Spleen (tissue), 7 donors: ENCODE measurements at regions not wholly inside any gene's neighbourhood (a gene's known extent, or its start where the extent isn't known, plus 50 kb on each side); places are given as distances from the start of the nearest gene placed in this dataset.

Experiments used
- CTCF ChIP-seq, 11 experiments: fragments of 200-600 bp in 7 of 11; fragments of 450-650 bp in 4 of 11; sonication (generic) in 4 of 11; IDR thresholded peaks in 8 of 11; conservative IDR thresholded peaks in 3 of 11; 1 replicate in 7 of 11; 2 replicates in 4 of 11; pipeline versions ENCODE4 v1.4.0 to v1.8.0; 2016 to 2021; ENCODE audit warnings: antibody characterized with exemption in 11 of 11, inconsistent platforms in 4 of 11, mild to moderate bottlenecking in 1 of 11
- POLR2A ChIP-seq, 3 donors: fragments of 450-650 bp; IDR thresholded peaks; one replicate each; pipeline ENCODE4 v1.5.1; 2017; ENCODE audit warnings: antibody characterized with exemption in 3 of 3, mild to moderate bottlenecking in 1 of 3
- POLR2AphosphoS5 ChIP-seq, 3 donors: sonication (generic); formaldehyde crosslinking; IDR thresholded peaks; one replicate each; pipeline ENCODE4 v1.5.1; 2017; ENCODE audit warnings: antibody characterized with exemption in 3 of 3
- donor health status: DM: no; HTN: no; CAD: no; lungs with moderate emphysema.
- donor health status: DM: no; HTN: no; CAD: no.
- donor health status: DM: no; HTN: no; CAD: no.

GRCh38 chr10:56003555-56003954 lies 357.5 kb downstream of the ZWINT start:
- TF ChIP-seq POLR2A (IDR thresholded peaks at IDR 0.05) = no peak
- TF ChIP-seq CTCF (IDR thresholded peaks at IDR 0.05 in 8 of 11, conservative IDR thresholded peaks at IDR 0.05 in 3 of 11) = no peak
- TF ChIP-seq POLR2AphosphoS5 (IDR thresholded peaks at IDR 0.05) = no peak
